ENCODE measurements at regions not wholly inside any gene's neighbourhood (a gene's known extent, or its start where the extent isn't known, plus 50 kb on each side); places are given as distances from the start of the nearest gene placed in this dataset.

DNA sequence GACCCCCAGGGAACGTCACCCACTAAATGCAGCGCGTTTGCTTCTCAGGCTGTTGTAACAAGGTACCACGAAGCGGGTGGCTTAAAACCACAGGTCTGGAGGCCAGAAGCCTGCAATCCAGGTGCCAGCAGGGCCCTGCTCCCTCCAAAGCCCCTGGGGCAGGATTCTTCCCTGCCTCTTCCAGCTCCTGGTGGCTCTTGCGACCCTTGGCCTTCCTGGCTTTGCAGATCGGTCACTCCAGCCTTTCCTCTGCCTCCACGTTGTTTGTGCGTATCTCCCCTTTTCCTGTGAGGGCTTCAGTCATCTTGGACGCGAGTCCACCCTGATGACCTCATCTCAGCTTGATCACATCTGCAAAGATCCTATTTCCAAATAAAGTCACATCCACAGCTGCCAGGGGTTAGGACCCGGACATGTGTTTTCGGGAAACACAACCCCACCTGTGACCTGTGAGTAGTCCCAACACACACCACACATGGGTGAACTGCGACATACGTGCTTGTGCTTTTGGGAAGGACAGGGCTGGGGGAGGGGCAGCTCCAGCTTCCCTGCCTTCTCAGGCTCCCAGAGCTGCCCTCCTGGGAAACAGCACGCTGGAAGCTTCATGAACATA, 114.5 kb upstream of the NCOR2 start:
- TF ChIP-seq YY1 (IDR thresholded peaks at IDR 0.05; ENCODE audit: insufficient read depth, insufficient read length) = no peak
- no peak for TF ChIP-seq ZNF274 (IDR thresholded peaks at IDR 0.05; ENCODE audit: low read depth, low read length)
- TF ChIP-seq SUZ12 (IDR thresholded peaks at IDR 0.05; ENCODE audit: extremely low read depth, insufficient read depth, insufficient read length) = no peak
- Histone ChIP-seq H3K4me1 (ENCODE audit: insufficient read depth, insufficient read length) (peaks cover 43% of the 10 kb centered on the region), H3K27me3 (ENCODE audit: insufficient read depth, insufficient read length) (no peaks in the 10 kb centered on the region), H3K36me3 (ENCODE audit: insufficient read depth, insufficient read length, low read length) (no peaks in the 10 kb centered on the region), H3K4me3 (ENCODE audit: insufficient read length, low read depth) (no peak overlapping the region), H3K9me3 (ENCODE audit: insufficient read depth, low read length) (peaks cover 7% of the 10 kb centered on the region; the same call in 1 of the 2 replicates), H3K9ac (ENCODE audit: insufficient read length, low read depth) (peak overlapping the region; percentile 62)
- no peak for DNase-seq (ENCODE audit: low read depth, low spot score)

DNA sequence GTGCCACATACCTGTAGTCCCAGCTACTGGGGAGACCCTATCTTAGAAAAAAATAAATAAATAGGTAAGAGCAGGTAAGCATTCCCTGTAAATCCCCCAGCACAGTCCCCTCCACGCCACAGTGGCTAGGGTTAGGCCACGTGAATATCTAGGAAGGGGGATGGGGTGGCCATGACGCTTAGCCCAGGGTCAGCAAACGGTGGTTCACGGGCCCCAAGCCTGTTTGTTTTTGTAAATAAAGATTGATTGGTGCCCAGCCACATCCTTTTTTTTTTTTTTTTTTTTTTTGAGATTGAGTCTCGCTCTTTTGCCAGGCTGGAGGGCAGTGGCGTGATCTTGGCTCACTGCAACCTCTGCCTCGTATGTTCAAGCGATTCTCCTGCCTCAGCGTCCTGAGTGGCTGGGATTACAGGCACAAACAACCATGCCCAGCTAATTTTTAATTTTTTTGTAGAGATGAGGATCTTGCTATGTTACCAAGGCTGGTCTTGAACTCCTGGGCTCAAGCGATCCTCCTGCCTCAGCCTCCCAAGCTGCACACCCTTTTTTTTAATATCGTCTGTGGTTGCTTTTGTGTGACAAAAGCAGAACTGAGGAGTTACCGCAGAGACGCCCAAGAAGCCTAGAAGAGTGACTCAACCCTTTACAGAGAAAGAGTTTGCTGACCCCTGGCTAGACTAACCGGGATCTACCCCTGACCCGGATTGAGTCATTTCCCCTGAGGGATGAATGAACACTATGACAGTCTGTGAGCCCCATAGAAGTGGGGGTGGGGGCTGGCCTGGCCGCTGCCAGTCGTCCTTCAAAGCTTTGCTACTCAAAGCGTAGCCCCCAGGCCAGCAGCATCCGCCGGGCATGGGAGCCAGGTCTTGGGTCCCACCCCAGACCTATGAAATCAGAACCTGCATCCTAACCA, 113.7 kb upstream of the NCOR2 start:
- Histone ChIP-seq H3K9ac (ENCODE audit: insufficient read length, low read depth) (peak overlapping the region; percentile 62), H3K4me3 (ENCODE audit: insufficient read length, low read depth) (no peak overlapping the region), H3K4me1 (ENCODE audit: insufficient read depth, insufficient read length) (peaks cover 48% of the 10 kb centered on the region), H3K27me3 (ENCODE audit: insufficient read depth, insufficient read length) (no peaks in the 10 kb centered on the region), H3K9me3 (ENCODE audit: insufficient read depth, low read length) (no peaks in the 10 kb centered on the region), H3K36me3 (ENCODE audit: insufficient read depth, insufficient read length, low read length) (no peaks in the 10 kb centered on the region)
- DNase-seq (ENCODE audit: low read depth, low spot score) = peak; percentile 76
- no peak for TF ChIP-seq SUZ12 (IDR thresholded peaks at IDR 0.05; ENCODE audit: extremely low read depth, insufficient read depth, insufficient read length)
- TF ChIP-seq YY1 (IDR thresholded peaks at IDR 0.05; ENCODE audit: insufficient read depth, insufficient read length) = no peak
- no peak for TF ChIP-seq ZNF274 (IDR thresholded peaks at IDR 0.05; ENCODE audit: low read depth, low read length)

- H3K4me1 ChIP-seq (ENCODE audit: insufficient read depth, insufficient read length) = peaks cover 41% of the 10 kb centered on the region
- H3K27me3 ChIP-seq (ENCODE audit: insufficient read depth, insufficient read length) = no peaks in the 10 kb centered on the region
- TF ChIP-seq SUZ12 (IDR thresholded peaks at IDR 0.05; ENCODE audit: extremely low read depth, insufficient read depth, insufficient read length) (no peak), YY1 (IDR thresholded peaks at IDR 0.05; ENCODE audit: insufficient read depth, insufficient read length) (no peak), ZNF274 (IDR thresholded peaks at IDR 0.05; ENCODE audit: low read depth, low read length) (no peak)
- H3K9me3 ChIP-seq (ENCODE audit: insufficient read depth, low read length) = no peaks in the 10 kb centered on the region
- H3K4me3 ChIP-seq (ENCODE audit: insufficient read length, low read depth) = no peak overlapping the region
- no peaks in the 10 kb centered on the region for H3K36me3 ChIP-seq (ENCODE audit: insufficient read depth, insufficient read length, low read length)
- no peak for DNase-seq (ENCODE audit: low read depth, low spot score)
- peak overlapping the region; percentile 61 for H3K9ac ChIP-seq (ENCODE audit: insufficient read length, low read depth)
Observed at GRCh38 chr12:124679533-124680371, 112.3 kb upstream of the NCOR2 start.

DNA sequence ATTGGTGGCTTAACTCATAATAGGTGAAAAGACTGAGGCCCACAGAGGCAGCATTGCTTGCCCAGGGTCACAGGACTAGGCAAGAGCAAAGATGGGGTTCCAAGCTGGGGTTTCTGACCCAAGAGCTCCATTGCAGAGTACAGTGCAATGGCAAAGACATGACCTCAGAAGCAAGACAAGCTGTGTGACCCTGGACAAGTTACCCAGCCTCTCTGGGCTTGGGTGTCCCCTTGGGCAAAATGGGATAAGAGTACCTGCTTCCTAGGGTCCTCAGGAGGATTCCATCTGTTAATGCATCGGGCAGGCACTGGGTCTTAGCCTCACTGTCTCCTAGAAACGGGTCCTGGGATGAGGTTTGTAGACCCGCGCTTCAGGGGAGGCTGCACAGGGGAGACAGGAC, 111.6 kb upstream of the NCOR2 start:
- TF ChIP-seq SUZ12 (IDR thresholded peaks at IDR 0.05; ENCODE audit: extremely low read depth, insufficient read depth, insufficient read length) (no peak), YY1 (IDR thresholded peaks at IDR 0.05; ENCODE audit: insufficient read depth, insufficient read length) (no peak), ZNF274 (IDR thresholded peaks at IDR 0.05; ENCODE audit: low read depth, low read length) (no peak)
- Histone ChIP-seq H3K9ac (ENCODE audit: insufficient read length, low read depth) (peak overlapping the region; percentile 61), H3K4me1 (ENCODE audit: insufficient read depth, insufficient read length) (peaks cover 46% of the 10 kb centered on the region), H3K27me3 (ENCODE audit: insufficient read depth, insufficient read length) (no peaks in the 10 kb centered on the region), H3K4me3 (ENCODE audit: insufficient read length, low read depth) (no peak overlapping the region), H3K36me3 (ENCODE audit: insufficient read depth, insufficient read length, low read length) (no peaks in the 10 kb centered on the region), H3K9me3 (ENCODE audit: insufficient read depth, low read length) (no peaks in the 10 kb centered on the region)
- no peak for DNase-seq (ENCODE audit: low read depth, low spot score)

DNA sequence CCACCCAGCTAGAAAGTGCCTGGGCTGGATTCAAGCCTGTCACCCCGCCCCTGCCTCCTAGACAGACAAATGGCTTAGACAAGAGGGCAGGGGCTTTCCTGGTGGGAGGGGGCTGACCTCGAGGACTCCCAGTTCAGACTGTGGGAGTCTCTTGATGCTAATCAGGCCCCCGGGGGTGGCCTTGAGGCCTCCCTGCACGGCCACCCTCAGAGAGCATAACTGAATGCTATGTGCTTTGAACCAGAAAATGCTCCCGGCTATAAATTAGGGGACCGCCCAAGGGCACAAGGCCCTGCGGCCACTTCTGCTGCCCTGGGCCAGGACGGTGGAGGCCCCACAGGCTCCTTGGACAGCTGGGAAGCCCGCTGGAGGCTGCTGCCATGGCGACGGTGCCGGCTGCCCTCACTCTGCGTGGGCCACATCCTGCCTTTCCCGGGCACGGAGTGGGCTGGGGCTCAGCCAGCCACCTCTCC, 111.0 kb upstream of the NCOR2 start:
- Histone ChIP-seq H3K9ac (ENCODE audit: insufficient read length, low read depth) (no peak overlapping the region), H3K27me3 (ENCODE audit: insufficient read depth, insufficient read length) (no peaks in the 10 kb centered on the region), H3K36me3 (ENCODE audit: insufficient read depth, insufficient read length, low read length) (no peaks in the 10 kb centered on the region), H3K9me3 (ENCODE audit: insufficient read depth, low read length) (no peaks in the 10 kb centered on the region), H3K4me1 (ENCODE audit: insufficient read depth, insufficient read length) (peaks cover 48% of the 10 kb centered on the region), H3K4me3 (ENCODE audit: insufficient read length, low read depth) (no peak overlapping the region)
- no peak for TF ChIP-seq SUZ12 (IDR thresholded peaks at IDR 0.05; ENCODE audit: extremely low read depth, insufficient read depth, insufficient read length)
- no peak for DNase-seq (ENCODE audit: low read depth, low spot score)

GRCh38 chr12:124677552-124678356, 110.3 kb upstream of the NCOR2 start:
- peaks cover 45% of the 10 kb centered on the region for H3K4me1 ChIP-seq (ENCODE audit: insufficient read depth, insufficient read length)
- no peaks in the 10 kb centered on the region for H3K27me3 ChIP-seq (ENCODE audit: insufficient read depth, insufficient read length)
- no peak overlapping the region for H3K4me3 ChIP-seq (ENCODE audit: insufficient read length, low read depth)
- TF ChIP-seq YY1 (IDR thresholded peaks at IDR 0.05; ENCODE audit: insufficient read depth, insufficient read length) (no peak), ZNF274 (IDR thresholded peaks at IDR 0.05; ENCODE audit: low read depth, low read length) (no peak), SUZ12 (IDR thresholded peaks at IDR 0.05; ENCODE audit: extremely low read depth, insufficient read depth, insufficient read length) (no peak)
- H3K36me3 ChIP-seq (ENCODE audit: insufficient read depth, insufficient read length, low read length) = no peaks in the 10 kb centered on the region
- H3K9ac ChIP-seq (ENCODE audit: insufficient read length, low read depth) = no peak overlapping the region
- H3K9me3 ChIP-seq (ENCODE audit: insufficient read depth, low read length) = no peaks in the 10 kb centered on the region
- no peak for DNase-seq (ENCODE audit: low read depth, low spot score)
